EL (cell line): ENCODE measurements at regions not wholly inside any gene's neighbourhood (a gene's known extent, or its start where the extent isn't known, plus 50 kb on each side); places are given as distances from the start of the nearest gene placed in this dataset.

Source experiments
- DNase-seq: peaks from one replicate; pipeline ENCODE4 v3.0.0-alpha.2; 2016

DNA sequence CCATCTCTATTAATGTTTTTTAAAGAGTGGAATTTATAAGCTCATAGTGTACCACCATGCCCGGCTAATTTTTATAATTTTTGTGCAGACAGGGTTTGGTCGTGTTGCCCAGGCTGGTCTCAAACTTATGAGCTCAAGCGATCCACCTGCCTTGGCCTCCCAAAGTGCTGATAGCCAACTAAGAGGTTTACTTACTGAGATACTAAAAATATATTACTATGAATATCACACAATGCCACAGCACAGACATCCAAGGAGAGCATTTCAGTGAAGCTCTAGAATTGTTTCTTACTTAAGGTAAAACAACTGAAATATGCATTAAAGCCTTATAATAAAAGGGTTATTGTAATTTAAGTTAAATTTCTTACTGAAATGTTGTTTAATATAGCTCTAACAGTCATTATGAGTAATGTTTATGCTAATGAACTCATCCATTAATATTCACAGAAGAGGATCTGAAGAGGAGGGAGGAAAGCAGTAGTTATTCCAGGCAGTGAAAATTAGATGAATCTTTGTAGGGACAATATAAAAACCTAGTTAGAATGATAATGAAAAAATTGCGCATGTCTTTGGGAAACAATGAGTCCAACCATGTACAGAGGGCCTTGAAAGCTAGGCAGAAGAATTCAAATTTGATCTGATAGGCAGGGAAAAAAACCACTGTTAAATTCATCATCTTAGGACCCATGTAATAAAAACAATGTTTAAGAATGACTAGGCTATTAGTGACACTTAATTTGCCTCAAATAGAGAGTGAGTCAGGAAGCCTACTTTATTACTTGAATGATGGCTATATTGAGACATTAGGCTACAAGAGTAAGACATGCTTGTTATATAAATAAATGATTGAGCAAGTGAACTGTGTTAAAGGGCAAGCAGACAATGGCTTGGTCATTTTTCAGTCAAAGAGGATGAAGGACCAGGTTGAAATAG lies 99.2 kb downstream of the SLC41A2 start:
- peak; percentile 59 for DNase-seq

DNA sequence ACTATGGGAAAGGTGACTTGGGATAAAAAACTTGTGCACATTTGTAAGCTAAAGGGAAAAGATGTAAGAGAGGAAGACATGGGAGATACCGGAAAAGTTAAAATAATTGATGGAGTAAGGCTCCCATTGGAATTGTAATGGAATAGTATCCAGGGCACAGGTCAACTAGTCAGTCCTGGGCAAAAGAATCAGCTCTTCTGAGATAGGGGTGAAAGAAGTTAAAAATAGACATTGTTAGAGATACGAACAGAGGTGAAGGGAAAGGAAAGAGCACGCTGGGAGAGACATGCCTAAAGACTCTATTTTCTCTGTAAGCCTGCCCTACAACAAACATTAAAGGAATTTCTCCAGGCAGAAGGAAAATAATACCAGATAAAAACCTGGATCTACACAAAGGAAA lies 101.6 kb downstream of the SLC41A2 start:
- no peak for DNase-seq

DNA sequence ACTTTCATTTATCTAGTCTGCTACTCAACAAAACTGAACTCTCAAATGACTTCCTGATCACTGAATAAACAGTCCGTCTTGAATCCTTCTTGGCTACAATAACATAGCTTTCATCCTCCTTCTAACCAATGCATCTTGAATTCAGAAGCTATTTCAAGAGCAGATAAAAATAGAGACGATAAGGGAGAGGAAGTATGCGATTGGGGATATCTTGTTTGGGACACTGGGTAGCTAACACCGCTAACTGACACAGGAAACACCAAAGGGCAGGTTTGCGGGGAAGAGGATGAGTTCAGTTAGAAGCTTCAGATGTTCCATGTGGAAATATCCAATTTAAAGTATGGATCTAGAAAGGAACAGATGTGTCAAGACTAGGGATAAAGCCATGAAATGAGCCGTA lies 102.5 kb downstream of the SLC41A2 start:
- no peak for DNase-seq

DNA sequence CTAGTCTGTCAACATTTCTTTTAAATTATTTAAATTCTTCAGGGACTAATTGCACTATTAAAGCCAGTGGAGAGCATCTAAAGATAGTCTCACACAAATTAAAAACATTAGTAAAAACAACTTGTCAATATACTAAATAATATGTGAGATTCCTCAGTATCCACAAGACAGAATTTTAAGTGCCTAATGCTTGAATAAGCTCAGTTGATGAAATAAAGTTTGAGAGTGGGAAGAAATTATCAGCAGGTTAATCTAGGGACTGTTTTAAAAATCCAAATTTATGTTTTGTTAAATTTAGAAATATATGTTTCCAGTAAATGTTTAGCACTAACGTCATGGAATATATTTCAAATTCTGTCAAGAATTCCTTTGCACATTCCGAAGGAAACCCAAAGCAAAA lies 105.2 kb downstream of the SLC41A2 start:
- no peak for DNase-seq

DNA sequence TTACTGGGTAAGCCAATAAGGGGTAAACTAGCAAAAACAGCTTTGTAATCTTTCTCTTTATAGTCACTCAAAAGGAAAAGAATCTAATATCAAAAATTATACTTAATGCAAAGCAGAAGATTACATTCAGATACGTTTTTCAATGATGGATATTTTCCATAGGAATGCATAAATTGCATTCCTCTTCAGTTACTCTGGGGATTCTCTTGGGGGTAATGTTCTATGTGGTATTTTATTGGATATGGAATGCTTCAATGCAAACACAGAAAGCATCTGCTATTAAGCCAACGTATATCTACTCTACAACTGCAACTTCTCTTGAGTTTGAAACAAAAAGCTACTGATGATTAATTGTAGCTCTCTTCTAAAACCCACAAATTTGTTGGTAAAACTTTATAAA lies 106.0 kb downstream of the SLC41A2 start:
- DNase-seq: peak; percentile 20

DNA sequence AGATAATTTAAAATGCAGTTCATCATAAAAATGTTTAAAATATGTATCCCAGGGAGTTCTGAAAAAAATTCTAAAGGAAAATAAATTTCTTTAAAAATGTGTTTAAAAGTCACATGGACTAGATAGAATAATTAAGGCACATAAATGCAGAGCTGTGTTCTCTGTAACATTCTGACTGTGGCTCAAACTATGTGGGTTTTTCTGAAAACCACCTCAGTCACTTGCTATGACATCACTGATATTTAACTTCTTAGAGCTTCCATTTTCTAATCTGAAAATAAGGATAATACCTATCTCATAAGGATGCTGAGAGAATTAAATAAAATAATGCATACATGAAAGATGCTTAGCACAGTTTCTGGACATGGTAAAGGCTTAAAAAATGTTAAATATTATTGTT lies 107.3 kb downstream of the SLC41A2 start:
- peak; percentile 10 for DNase-seq

DNA sequence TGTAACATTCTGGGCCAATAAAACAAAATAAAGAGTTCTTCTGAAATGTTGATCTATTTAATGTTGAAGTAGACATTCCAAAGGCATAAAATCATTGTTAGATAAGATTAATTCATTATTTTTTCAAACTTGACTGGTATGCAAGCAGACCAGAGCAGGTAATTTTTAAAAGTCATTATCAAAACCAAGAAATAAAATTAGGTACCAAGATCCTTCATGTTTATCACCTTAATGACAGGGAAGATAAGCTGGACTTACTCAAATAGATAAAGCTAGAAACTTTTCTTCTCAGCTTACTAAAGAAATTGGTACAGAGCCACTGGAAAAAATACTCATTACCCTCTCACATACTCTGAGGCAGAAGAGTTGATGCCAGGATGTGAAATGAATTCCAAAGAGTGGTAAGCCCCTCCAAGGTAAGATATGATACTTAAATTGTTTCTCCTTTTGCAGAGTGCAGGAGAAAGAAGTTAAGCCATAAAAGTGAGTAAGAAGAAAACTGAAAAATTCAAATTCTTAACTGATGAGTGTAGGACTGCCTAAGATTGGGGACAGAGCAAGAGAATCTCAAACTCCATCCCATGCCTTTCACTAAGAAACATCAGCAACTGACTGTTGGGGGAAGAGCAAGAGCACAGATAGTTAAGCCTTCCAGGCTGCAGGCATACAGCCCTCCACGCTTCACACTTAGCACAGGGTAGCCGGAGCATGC lies 111.9 kb downstream of the SLC41A2 start:
- DNase-seq: peak; percentile 50

DNA sequence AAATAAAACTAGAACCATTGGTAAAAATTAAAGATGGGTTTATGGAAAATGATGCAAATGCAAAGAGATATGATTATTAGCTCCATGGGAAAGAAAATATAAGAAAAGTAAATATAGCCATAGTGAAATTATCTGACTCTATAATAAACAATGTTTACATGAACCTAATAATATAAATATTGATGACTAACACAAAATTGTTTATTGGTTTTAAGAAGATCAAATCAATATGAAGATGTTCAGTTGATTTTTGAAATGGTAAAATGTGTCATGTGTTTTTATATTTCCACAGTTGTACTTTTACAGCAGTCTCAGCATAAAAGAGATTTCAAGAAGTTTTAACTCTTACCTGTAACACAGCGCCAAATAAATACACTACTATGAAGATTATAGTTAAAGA lies 114.0 kb downstream of the SLC41A2 start:
- no peak for DNase-seq

DNA sequence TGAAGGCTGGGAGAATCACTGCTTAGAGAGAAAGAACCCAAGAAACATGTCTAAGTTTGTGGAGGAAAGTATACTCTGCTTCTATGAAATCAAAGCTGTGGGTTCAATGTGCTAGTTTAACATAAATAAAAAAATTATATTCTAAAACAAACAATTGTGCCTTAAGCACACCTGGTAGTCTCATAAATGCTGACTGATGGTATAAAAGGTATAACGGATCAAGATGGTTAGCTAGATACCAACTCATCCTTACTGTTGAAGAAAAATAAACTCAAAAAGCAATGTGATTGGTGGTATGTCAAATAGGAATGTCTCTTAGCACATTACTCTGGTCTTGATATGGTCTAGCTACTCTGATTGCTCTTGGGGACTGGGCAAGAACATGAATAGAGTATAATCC lies 117.8 kb downstream of the SLC41A2 start:
- DNase-seq: no peak

DNA sequence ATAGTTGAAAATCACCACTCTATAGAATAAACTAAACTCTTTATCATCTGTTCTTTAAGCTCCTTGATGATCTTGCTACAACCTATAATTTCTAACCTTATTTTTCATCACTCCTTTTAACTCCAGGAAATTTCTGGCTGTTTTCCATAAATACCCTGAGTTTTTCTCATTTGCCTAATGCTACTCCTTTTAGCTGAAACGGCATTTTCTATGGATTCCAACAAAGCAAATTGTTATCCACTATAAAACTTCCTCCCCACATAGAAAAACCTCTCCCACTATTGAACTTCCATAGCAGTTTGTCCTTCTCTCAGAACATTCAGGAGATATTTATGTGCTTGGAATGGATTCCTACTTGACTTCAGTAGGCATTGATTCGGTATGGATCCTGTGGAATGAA lies 122.8 kb downstream of the SLC41A2 start:
- no peak for DNase-seq

DNA sequence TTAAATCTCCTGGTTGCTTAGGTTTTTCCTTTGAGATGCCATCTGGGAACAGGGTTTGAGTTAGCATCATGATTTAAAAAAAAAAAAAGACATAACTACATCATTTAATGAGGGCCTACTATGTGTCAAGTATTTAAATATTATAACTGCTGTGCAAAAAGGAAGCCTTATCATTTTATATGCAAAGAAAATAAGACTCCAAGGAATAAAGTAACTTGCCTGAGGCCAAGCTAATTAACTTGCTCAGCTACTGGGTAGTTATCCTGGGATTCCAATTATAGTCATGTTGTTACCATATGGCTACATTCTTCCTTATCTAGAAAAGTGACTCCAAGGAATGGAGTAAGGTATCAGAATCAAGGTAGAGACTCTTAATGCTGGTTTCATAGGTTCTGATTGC lies 123.5 kb downstream of the SLC41A2 start:
- DNase-seq: no peak

DNA sequence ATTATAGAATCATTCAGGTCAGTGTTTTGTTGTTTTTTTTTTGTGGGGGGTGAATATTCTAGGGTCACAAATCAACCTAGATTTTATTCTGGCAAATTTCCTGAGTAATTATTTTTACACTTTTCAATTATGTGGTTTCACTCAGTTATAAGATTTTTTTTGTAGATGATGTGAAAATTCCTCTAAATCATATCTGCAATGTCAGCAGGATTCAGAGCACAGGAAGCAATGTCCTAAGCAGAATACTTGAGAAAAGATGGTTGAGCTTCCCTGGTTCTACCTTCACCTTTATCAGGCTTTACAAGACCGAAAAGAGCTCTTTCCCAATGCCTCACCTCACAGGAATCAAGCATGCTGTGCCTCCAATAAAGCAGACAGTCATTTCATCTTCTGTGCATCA lies 124.3 kb downstream of the SLC41A2 start:
- no peak for DNase-seq

DNA sequence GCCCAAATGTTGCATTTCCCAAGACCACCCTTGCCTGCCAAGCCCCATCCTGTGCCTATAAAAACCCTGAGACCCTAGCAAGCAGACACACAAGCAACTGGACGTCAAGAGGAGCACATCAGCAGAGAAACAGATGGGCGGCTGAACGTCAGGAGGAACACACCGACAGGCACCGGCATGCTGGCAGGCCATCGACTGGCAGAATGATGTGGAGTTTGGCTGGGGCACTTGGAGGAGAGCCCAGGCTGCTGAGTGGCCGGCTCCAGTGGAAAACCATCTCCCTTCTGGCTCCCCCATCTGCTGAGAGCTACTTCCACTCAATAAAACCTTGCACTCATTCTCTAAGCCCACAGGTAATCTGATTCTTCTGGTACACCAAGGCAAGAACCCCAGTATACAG lies 130.1 kb downstream of the SLC41A2 start:
- no peak for DNase-seq

DNA sequence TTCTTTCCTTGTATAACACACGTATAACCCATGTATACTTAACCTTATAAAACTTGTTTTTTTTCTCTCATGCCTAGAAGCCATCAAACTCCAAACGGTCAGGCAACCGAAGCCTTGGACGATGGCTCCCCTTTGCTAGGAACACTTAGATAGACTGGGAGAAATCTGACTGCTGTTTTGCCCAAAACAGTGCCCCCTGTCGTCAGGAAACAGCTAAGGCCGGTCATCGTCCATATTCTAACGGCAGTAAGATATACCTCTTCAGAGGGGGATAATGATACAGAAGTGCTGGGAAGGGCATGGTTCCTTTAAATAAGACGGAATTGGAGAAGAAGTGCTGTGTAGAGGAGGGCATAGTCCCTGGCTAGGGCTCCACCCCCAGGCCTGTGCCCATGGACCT lies 130.5 kb downstream of the SLC41A2 start:
- DNase-seq: no peak

DNA sequence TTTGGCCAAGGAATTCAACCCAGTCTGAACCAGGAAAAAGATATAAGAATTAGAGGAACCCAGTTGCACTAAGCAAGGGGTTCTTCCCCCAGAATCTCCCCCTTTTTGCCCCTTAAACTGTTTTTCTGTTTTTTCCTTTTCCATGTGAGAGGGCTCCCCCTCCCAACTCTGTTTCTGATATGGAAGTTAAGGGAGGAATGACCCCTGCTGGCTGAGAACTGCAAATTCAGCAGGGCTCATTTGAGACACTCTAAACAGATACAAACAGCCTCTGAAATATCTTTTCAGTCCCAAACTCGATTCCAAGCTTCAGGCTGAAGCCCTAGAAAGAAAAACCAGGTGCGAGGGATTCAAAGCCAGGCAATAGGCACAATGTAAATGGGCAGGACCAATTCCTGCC lies 132.7 kb downstream of the SLC41A2 start:
- DNase-seq: peak; percentile 27

DNA sequence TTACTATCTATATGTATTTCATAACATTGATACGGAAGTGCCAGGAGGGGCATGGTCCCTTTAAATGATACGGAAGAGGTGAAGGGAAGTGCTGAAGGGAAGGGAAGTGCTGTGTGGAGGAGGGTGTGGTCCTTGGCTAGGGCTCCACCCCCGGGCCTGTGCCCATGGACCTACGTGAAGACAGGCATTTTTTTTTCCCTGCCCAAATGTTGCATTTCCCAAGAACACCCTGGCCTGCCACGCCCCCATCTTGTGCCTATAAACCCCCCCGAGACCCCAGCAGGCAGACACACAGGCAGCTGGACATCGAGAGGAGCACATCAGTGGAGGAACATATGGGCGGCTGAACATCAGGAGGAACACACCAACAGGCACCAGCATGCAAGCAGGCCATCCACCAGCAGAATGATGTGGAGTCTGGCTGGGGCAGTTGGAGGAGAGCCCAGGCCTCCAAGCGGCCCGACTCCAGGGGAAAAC lies 134.1 kb downstream of the SLC41A2 start:
- DNase-seq: no peak

DNA sequence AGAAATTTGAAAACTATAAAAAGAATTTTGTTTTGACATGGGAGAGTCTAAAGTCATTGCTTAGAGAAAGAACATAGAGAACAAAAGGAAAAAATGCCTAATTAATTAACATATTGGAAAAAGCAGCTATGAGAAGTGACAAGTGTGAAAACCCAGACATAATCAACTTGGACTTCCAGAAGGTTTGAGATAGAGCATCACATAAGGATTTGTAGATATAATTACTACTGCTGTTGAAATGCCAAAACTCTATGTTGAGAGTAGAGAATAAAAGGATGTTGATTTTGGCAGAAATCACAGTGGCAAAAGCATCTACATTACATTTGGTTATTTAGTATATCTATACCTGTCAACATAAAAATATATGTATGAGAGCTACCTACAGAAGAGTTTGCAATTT lies 135.1 kb downstream of the SLC41A2 start:
- DNase-seq: no peak

DNA sequence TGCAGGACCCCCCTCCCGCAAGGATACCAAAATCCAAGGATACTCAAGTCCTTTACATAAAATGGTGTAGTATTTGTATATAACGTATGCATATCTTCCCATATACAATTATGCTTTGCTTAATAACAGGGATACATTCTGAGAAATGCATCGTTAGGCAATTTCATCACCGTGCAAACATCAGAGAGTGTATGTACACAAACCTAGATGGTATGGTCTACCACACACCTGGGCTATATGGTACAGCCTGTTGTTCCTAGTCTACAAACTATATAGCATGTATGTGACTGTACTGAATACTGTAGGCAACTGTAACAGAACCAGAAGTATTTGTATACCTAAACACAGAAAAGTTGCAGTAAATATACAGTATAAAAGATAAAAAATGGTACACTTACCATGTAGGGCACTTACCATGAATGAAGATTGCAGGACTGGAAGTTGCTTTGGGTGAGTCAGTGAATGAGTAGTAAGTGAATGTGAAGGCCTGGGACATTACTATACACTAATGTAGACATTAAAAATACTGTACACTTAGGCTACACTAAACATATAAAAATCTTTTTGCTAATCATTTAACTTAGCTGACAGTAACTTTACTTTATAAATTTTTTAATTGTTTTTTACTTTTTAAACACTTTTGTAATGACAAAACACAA lies 141.1 kb downstream of the SLC41A2 start:
- DNase-seq: peak; percentile 5

DNA sequence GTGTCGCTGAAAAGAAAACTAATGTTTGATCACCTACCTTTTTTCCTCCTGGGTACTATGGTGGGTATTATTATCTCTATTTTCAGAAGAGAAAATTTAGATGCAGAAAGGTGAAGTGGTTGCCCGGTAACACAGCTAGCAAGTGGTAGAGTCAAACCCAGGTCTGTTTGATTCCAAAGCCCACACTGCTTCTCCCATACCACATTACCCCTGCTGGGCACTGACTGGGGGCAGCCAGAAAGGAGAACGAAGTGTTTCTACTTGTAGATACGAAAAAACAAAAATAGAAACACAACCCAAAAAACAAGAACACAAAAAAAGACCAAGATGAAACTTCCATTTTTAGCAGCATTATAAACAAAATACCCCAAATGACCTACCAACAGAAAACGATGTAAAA lies 142.2 kb downstream of the SLC41A2 start:
- no peak for DNase-seq

DNA sequence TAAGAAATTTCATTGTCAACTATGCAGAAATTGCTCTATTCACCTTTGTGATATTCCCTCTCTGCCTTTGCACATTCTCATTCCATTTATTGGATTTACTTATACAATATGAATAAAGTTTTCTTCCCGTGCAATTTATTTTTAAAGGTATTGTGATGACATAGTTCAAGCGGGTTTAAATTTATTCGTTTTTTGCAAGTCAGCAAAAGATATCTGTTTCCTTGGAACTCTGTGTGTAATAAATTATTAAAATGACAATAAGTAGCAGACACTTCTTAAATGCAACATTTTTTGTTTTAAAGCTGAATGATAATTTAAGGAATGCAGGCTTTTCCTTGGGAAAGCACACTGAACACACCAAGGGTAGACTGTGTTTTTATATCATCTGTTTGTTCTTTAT lies 143.1 kb downstream of the SLC41A2 start:
- DNase-seq: no peak
